CD8-positive, alpha-beta memory T cell (primary cell): ENCODE measurements at regions not wholly inside any gene's neighbourhood (a gene's known extent, or its start where the extent isn't known, plus 50 kb on each side); places are given as distances from the start of the nearest gene placed in this dataset.

Experiments
- CTCF ChIA-PET: fragments of 350-600 bp; sonication (Branson Sonifier 250); formaldehyde crosslinking; loops from one replicate; lab custom pipeline; 2021; ENCODE audit warnings: antibody characterized with exemption; lab: Charles Lee
- POLR2A ChIA-PET: fragments of 350-600 bp; sonication (Branson Sonifier 250); formaldehyde crosslinking; loops from one replicate; lab custom pipeline; 2021; ENCODE audit warnings: antibody characterized with exemption; lab: Charles Lee
- DNase-seq, 5 donors: peaks; one replicate each; pipeline versions ENCODE4 v3.0.0 to v3.0.0-alpha.2; 2020 to 2022; ENCODE audit warnings: mixed read lengths in 1 of 5
- H3K27ac ChIP-seq: one replicate; pipeline ENCODE4 v1.7.0; 2013; ENCODE audit warnings: low read depth, mild to moderate bottlenecking, low read length, moderate library complexity
- H3K27me3 ChIP-seq: 2 replicates; pipeline ENCODE4 v1.7.0; 2013; ENCODE audit warnings: low read length, mild to moderate bottlenecking; ENCODE audit not compliant: insufficient read depth, poor library complexity, severe bottlenecking
- H3K36me3 ChIP-seq: 2 replicates; pipeline ENCODE4 v1.7.0; 2013; ENCODE audit warnings: mild to moderate bottlenecking, low read length, moderate library complexity; ENCODE audit not compliant: insufficient read depth
- H3K4me1 ChIP-seq: 2 replicates; pipeline ENCODE4 v1.7.0; 2013; ENCODE audit warnings: mild to moderate bottlenecking, low read length, moderate library complexity; ENCODE audit not compliant: insufficient read depth
- H3K4me3 ChIP-seq: 2 replicates; pipeline ENCODE4 v1.7.0; 2013; ENCODE audit warnings: mild to moderate bottlenecking, low read length
- H3K9me3 ChIP-seq: 2 replicates; pipeline ENCODE4 v1.7.0; 2013; ENCODE audit warnings: mild to moderate bottlenecking, low read length
- H3K27ac Mint-ChIP-seq, 8 donors: one replicate each; pipeline ENCODE4 v1.8.0; 2020 to 2021; ENCODE audit warnings: mixed read lengths in 8 of 8, mild to moderate bottlenecking in 6 of 8, inconsistent platforms in 3 of 8, moderate library complexity in 3 of 8
- H3K27me3 Mint-ChIP-seq, 2 donors: one replicate each; pipeline ENCODE4 v1.8.0; 2020 to 2021; ENCODE audit warnings: mixed read lengths in 2 of 2, mild to moderate bottlenecking in 1 of 2, moderate library complexity in 1 of 2
- H3K36me3 Mint-ChIP-seq, 3 donors: one replicate each; pipeline ENCODE4 v1.8.0; 2020 to 2021; ENCODE audit warnings: mixed read lengths in 3 of 3, inconsistent platforms in 1 of 3, mild to moderate bottlenecking in 1 of 3
- H3K4me1 Mint-ChIP-seq, 3 donors: one replicate each; pipeline ENCODE4 v1.8.0; 2020 to 2021; ENCODE audit warnings: mixed read lengths in 3 of 3, inconsistent platforms in 1 of 3, mild to moderate bottlenecking in 1 of 3
- H3K4me3 Mint-ChIP-seq, 7 donors: one replicate each; pipeline ENCODE4 v1.8.0; 2020 to 2021; ENCODE audit warnings: mixed read lengths in 7 of 7, mild to moderate bottlenecking in 6 of 7, moderate library complexity in 4 of 7, inconsistent platforms in 2 of 7
- H3K9me3 Mint-ChIP-seq, 5 donors: one replicate each; pipeline ENCODE4 v1.8.0; 2020 to 2022; ENCODE audit warnings: mixed read lengths in 5 of 5, mild to moderate bottlenecking in 3 of 5, moderate library complexity in 2 of 5, inconsistent platforms in 1 of 5

GRCh38 chrX:13890806-13891205 lies 73.9 kb upstream of the GPM6B start:
- Histone ChIP-seq H3K4me3 (no peak overlapping the region), H3K4me1 (no peaks in the 10 kb centered on the region), H3K27ac (no peak overlapping the region), H3K27me3 (no peaks in the 10 kb centered on the region), H3K9me3 (no peaks in the 10 kb centered on the region), H3K36me3 (no peaks in the 10 kb centered on the region)
- Mint-ChIP-seq H3K27me3 (peaks cover 11 to 16% of the 10 kb centered on the region in 2 donors), H3K27ac (no peak overlapping the region), H3K9me3 (peaks cover 0 to 2% (median 0%) of the 10 kb centered on the region in 5 donors), H3K4me3 (no peak overlapping the region), H3K4me1 (no peaks in the 10 kb centered on the region), H3K36me3 (no peaks in the 10 kb centered on the region)
- ChIA-PET POLR2A (no interaction called here), CTCF (no interaction called here)
- no peak for DNase-seq

GRCh38 chrX:13888284-13888683 lies 71.4 kb upstream of the GPM6B start:
- H3K36me3 ChIP-seq, result no peaks in the 10 kb centered on the region
- H3K4me3 ChIP-seq, result no peak overlapping the region
- Mint-ChIP-seq H3K9me3 (peaks cover 0 to 2% (median 0%) of the 10 kb centered on the region in 5 donors), H3K4me1 (no peaks in the 10 kb centered on the region), H3K27ac (no peak overlapping the region), H3K4me3 (no peak overlapping the region), H3K36me3 (no peaks in the 10 kb centered on the region), H3K27me3 (peaks cover 11 to 16% of the 10 kb centered on the region in 2 donors)
- CTCF ChIA-PET, result no interaction called here
- no peaks in the 10 kb centered on the region for H3K4me1 ChIP-seq
- DNase-seq, result no peak
- no peak overlapping the region for H3K27ac ChIP-seq
- POLR2A ChIA-PET, result no interaction called here
- H3K27me3 ChIP-seq, result no peaks in the 10 kb centered on the region
- H3K9me3 ChIP-seq, result no peaks in the 10 kb centered on the region

GRCh38 chrX:13885591-13885990 lies 68.7 kb upstream of the GPM6B start:
- ChIA-PET POLR2A (no interaction called here), CTCF (no interaction called here)
- Histone ChIP-seq H3K4me1 (no peaks in the 10 kb centered on the region), H3K27me3 (no peaks in the 10 kb centered on the region), H3K4me3 (no peak overlapping the region), H3K27ac (no peak overlapping the region), H3K36me3 (no peaks in the 10 kb centered on the region), H3K9me3 (no peaks in the 10 kb centered on the region)
- no peak for DNase-seq
- no peak overlapping the region for H3K4me3 Mint-ChIP-seq
- H3K27ac Mint-ChIP-seq, result no peak overlapping the region
- H3K9me3 Mint-ChIP-seq, result peaks cover 0 to 2% (median 0%) of the 10 kb centered on the region in 5 donors
- no peaks in the 10 kb centered on the region for H3K4me1 Mint-ChIP-seq
- H3K27me3 Mint-ChIP-seq, result peaks cover 5 to 10% of the 10 kb centered on the region in 2 donors
- no peaks in the 10 kb centered on the region for H3K36me3 Mint-ChIP-seq

- no peak overlapping the region for H3K27ac ChIP-seq
- H3K9me3 Mint-ChIP-seq, result no peaks in the 10 kb centered on the region
- no peaks in the 10 kb centered on the region for H3K9me3 ChIP-seq
- H3K4me1 ChIP-seq, result no peaks in the 10 kb centered on the region
- H3K27ac Mint-ChIP-seq, result no peak overlapping the region
- no peak overlapping the region for H3K4me3 ChIP-seq
- peaks cover 11% of the 10 kb centered on the region in 2 donors for H3K27me3 Mint-ChIP-seq
- no peaks in the 10 kb centered on the region for H3K36me3 ChIP-seq
- H3K27me3 ChIP-seq, result no peaks in the 10 kb centered on the region
- no peaks in the 10 kb centered on the region for H3K36me3 Mint-ChIP-seq
- no peaks in the 10 kb centered on the region for H3K4me1 Mint-ChIP-seq
- ChIA-PET POLR2A (no interaction called here), CTCF (no interaction called here)
- H3K4me3 Mint-ChIP-seq, result no peak overlapping the region
- DNase-seq, result no peak
Measured at GRCh38 chrX:13876652-13877051, 59.8 kb upstream of the GPM6B start.

GRCh38 chrX:13875572-13875971 lies 58.7 kb upstream of the GPM6B start:
- H3K36me3 ChIP-seq, result no peaks in the 10 kb centered on the region
- no peak overlapping the region for H3K27ac Mint-ChIP-seq
- H3K9me3 Mint-ChIP-seq, result no peaks in the 10 kb centered on the region
- H3K27me3 Mint-ChIP-seq, result peaks cover 11 to 14% of the 10 kb centered on the region in 2 donors
- H3K4me3 ChIP-seq, result no peak overlapping the region
- H3K36me3 Mint-ChIP-seq, result no peaks in the 10 kb centered on the region
- no peaks in the 10 kb centered on the region for H3K4me1 ChIP-seq
- no peaks in the 10 kb centered on the region for H3K27me3 ChIP-seq
- H3K27ac ChIP-seq, result no peak overlapping the region
- no peaks in the 10 kb centered on the region for H3K9me3 ChIP-seq
- H3K4me1 Mint-ChIP-seq, result no peaks in the 10 kb centered on the region
- DNase-seq, result no peak
- H3K4me3 Mint-ChIP-seq, result no peak overlapping the region
- ChIA-PET POLR2A (no interaction called here), CTCF (no interaction called here)

- ChIA-PET CTCF (no interaction called here), POLR2A (no interaction called here)
- peaks cover 12 to 14% of the 10 kb centered on the region in 2 donors for H3K27me3 Mint-ChIP-seq
Measured at GRCh38 chrX:13868591-13868990, 51.7 kb upstream of the GPM6B start.

More at GRCh38 chrX:13868591-13868990, 51.7 kb upstream of the GPM6B start:
- Mint-ChIP-seq H3K27ac (no peak overlapping the region), H3K36me3 (no peaks in the 10 kb centered on the region), H3K4me3 (no peak overlapping the region), H3K4me1 (no peaks in the 10 kb centered on the region), H3K9me3 (no peaks in the 10 kb centered on the region)
- H3K36me3 ChIP-seq, result no peaks in the 10 kb centered on the region
- H3K27ac ChIP-seq, result no peak overlapping the region
- no peak overlapping the region for H3K4me3 ChIP-seq
- H3K9me3 ChIP-seq, result no peaks in the 10 kb centered on the region
- no peaks in the 10 kb centered on the region for H3K27me3 ChIP-seq
- H3K4me1 ChIP-seq, result no peaks in the 10 kb centered on the region
- DNase-seq, result no peak
